Effector CD4-positive, alpha-beta T cell (primary cell): ENCODE measurements at regions not wholly inside any gene's neighbourhood (a gene's known extent, or its start where the extent isn't known, plus 50 kb on each side); places are given as distances from the start of the nearest gene placed in this dataset.

Experiments used
- DNase-seq: peaks from one replicate; pipeline ENCODE4 v3.0.0-alpha.2; 2020

DNA sequence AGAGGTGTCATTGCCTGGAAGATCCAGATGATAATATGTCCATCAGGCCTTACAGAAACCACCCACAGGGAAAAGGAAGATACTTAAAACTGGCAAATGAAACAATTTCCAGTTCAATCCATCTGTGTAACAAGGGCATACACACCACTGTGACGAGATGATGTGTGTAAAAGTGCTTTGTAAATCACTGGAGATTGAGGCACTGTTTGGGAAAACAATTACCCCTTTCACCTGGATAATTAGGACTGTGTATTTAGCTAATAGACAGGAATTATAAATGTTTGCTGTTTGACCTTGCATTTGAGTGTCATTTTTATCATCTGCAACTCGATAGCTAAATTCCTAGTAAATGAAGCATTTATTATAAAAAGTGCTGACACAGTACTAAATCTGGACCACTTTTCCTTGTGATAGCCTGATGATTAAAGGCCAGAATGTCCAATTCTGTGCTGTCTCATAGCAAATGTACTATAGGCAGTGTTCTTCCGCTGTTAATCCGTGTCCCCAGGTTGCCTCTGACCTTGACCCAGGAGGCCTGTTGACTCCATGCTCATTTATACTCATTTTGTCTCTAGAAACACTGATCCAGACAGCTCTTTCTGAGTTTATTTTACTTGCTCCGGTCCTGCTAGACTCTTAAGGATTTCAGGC, 105.8 kb downstream of the LACC1 start:
- DNase-seq = no peak

DNA sequence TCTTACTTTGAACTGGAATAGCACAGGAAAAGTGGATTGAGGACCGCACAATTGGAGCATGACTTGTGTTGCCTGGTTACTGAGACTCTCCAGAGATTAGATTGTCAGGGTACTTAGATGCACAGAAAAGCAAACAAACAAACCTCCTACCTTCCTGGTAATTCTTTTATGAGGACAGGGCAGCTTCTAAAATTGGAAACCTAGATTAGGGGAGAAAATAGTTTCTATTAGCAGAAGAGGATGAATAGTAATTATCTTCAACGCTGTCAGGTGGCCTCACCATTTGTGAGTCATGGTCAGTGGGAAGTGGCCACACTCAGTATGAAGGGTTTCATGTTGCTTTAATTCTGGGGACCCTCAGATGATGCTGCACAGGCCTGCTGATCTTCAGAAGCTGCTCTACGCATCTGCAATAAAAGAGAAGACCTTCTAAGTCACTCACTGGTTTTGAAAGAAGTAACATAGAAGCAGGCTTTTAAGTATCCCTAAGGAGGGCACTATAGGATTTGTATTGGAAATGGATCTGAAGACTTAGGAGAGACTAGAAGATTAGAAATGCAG, 106.8 kb downstream of the LACC1 start:
- DNase-seq = no peak

DNA sequence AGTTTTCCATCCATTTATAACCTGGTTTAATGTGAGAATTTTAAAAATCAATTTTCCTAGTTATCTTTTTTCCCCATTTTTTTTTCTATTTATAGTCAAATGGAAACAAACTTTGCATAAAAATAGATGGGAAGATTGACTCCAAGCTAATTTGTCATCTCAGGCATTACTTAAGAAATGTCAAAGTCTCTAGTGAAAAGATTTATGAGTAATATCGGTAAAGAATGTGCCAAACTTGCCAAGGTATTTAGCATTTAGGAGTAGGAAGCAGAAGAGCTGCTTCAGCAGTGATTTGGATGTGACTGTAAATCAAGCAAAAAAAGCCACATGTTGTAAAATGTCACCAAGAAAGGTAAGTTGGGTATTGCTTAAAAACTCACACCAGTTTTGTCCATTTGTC, 108.6 kb downstream of the LACC1 start:
- DNase-seq = no peak

DNA sequence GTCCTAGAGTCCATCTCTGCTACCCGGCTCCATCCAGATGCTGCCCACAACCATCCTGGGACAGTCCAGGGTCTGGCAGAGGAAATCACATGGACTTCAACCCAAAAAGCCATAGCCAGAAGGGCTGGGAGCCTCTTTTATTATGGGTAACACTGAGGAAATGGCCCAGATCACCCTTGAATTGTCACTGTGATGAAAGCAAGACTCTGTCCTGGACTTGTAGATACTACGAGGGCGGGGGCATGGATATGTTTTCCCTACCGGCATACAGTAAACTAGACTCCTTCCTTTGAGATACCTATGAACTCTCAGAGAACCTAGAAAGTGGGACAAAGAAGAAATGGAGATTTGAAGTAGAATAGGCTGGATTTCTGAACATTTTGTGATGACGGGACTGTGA, 110.3 kb downstream of the LACC1 start:
- no peak for DNase-seq

DNA sequence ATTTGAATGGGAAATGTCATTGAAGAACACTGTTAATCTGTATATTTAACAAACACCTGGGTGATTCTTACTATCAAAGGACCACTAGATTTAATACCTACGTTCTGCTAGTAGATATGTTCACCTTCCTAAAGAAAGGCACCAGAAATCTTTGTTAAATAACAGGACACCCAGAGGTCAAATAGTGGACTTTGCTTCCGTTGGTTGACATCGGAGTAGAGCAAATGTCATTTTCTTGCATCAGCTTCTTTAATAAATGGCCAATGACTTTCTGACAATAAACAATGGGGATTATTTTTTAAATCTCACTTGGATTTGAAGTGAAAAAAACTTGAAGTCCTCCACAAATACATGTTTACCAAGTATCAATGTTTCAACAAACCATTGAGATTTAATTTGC, 111.1 kb downstream of the LACC1 start:
- DNase-seq = no peak

- DNase-seq = no peak
Measured at GRCh38 chr13:43991773-43992201, 112.1 kb downstream of the LACC1 start.

GRCh38 chr13:43992211-43992610, 112.5 kb downstream of the LACC1 start:
- no peak for DNase-seq

- no peak for DNase-seq
Measured at GRCh38 chr13:43994999-43995859, 115.5 kb downstream of the LACC1 start.

GRCh38 chr13:43996221-43996620, 116.5 kb downstream of the LACC1 start:
- no peak for DNase-seq

DNA sequence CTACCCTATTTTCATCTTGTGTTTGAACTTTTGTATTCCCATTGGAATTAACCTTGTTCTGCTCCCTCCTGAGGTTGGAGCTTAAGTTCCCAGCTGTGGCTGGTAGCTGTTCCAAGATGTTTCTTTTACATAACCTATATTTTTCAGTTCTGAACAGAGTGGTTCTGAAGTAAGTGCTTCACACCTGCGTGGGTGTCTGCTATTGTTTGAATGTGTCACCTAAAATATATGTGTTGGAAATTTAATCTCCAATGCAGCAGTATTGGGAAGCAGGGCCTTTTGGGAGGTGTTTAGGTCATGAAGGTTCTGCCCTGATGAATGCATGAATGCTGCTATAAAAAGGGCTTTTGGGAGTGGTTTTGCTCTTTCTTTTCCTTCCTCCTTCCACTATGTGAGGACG, 123.8 kb downstream of the LACC1 start:
- no peak for DNase-seq

GRCh38 chr13:44004878-44005277, 125.2 kb downstream of the LACC1 start:
- DNase-seq = no peak

DNA sequence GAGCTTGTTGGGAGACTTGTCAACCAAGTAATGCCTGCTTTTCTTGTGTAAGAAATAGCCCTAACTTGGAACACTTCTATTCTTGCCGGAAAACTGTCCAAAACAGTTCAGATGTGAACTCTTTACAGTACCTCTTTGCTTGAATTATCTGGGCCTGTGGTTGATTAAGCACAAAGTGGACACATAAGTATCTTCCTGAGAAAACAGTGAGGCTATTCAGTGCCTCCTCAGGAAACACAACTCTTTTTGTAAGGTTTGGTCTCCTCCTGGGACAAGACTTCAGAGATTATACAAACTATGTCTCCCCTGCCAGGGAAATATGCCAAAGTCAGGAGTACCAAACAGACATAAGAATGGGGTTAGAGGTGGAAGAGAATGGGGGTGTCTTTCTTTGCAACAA, 127.7 kb downstream of the LACC1 start:
- DNase-seq = no peak

- no peak for DNase-seq
Measured at GRCh38 chr13:44011036-44011435, 131.3 kb downstream of the LACC1 start.

- no peak for DNase-seq
Measured at GRCh38 chr13:44012910-44013757, 133.4 kb downstream of the LACC1 start.

DNA sequence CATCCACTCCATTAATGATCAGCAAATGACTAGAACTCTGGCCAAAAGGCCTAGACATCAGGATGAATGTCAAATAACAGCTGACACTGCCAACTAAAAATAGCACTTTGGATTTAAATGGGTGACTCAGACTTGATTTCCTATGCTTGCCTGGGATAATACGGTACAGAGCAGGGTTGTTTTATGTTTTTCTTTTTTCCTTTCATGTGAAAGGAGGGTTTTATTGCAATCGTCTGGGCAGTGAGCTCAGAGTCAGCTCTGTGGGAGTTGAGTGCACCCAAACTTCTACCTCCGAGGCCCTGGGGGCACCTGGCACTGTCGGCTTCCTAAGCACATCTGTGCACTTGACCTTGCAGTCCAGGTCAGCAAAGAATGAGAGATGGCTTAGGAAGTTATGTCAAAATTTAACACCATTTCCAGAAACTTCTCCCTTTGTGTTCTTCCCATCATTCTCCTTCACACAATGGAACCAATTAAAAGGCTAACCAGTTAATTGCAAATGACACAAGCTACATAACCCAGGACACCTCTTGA, 134.1 kb downstream of the LACC1 start:
- DNase-seq = no peak

DNA sequence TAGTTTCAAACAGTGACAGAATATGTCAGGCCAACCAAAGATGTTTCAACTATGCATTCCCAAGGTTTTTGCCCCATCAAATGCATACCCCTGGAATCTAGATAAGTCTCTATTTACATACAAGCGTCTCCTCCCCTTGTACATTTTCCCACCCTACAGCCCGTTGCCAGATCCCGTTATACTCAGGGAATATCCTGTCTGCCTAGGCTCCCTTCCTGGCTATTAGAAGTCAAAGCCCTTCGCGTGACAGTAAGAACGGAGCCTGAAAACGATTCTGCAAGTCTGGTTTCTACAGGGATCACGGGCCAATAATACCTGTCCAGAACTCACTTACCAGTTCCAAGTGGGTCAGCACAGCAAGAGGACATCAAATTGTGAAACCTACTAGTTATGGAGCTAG, 134.8 kb downstream of the LACC1 start:
- no peak for DNase-seq

DNA sequence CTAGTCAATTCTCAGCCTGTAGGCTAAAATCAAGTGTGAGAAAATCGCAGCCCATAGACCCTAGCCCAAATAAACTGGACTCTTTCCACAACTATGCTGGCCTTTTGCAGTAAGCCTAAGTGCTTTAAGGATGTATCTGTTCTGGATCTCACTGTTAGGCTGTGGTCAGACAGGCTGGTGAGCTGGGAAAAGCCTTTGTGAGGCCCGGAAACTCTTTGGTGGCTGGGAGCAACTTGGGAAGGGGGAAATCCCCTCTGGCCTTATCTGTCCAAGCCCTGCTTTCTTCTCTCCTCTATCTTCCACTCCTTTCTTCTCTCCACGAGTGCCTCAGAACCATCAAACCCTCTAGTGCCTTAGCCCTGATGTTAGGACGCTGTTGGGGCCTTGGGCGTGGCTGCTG, 135.4 kb downstream of the LACC1 start:
- DNase-seq = no peak

GRCh38 chr13:44015811-44016210, 136.1 kb downstream of the LACC1 start:
- DNase-seq = no peak

DNA sequence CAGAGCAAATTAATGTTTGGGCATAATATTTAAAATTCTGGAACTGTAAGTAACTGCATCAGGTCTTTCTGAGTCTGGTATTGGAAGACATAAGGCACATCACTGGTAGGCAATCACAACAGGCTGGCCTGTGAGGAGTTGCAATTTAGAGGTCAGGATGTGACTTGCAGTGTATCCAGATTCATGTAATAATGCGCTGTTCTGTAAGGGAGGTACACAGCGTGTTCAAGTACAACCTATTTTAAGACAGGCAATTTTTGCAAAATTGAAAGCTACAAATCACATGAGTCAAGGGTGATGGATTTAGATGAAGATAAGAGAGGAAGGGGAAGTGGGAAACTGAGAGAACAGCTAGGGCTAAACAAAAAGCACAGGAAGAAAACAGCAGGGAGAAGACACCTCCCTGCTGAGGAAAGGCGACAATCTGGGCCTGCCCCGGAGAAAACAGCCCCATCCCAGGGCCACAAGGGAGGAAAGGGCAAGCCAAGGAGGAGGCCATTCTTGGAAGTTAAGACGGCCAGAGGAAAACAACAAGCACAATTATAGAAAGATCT, 138.1 kb downstream of the LACC1 start:
- no peak for DNase-seq

- no peak for DNase-seq
Measured at GRCh38 chr13:44019651-44020050, 139.9 kb downstream of the LACC1 start.

GRCh38 chr13:44021422-44021821, 141.7 kb downstream of the LACC1 start:
- DNase-seq = no peak

GRCh38 chr13:44022196-44022595, 142.5 kb downstream of the LACC1 start:
- no peak for DNase-seq
